ENCODE measurements at regions not wholly inside any gene's neighbourhood (a gene's known extent, or its start where the extent isn't known, plus 50 kb on each side); places are given as distances from the start of the nearest gene placed in this dataset.

GRCh38 chr6:48419992-48420391, 309.0 kb upstream of the PTCHD4 start:
- in situ Hi-C loops (cut with HindIII; ENCODE audit: low sequenced_read_pairs): no loop called here
- no peak for TF ChIP-seq CTCF (IDR thresholded peaks at IDR 0.05; ENCODE audit: low read depth, low read length)
- DNase-seq (ENCODE audit: low read depth, low spot score): peak; percentile 9
- no peak overlapping the region for H3K4me3 ChIP-seq (ENCODE audit: low read depth, low read length)

- in situ Hi-C loops (cut with HindIII; ENCODE audit: low sequenced_read_pairs): no loop called here
- H3K4me3 ChIP-seq (ENCODE audit: low read depth, low read length): no peak overlapping the region
- TF ChIP-seq CTCF (IDR thresholded peaks at IDR 0.05; ENCODE audit: low read depth, low read length): no peak
- no peak for DNase-seq (ENCODE audit: low read depth, low spot score)
Measured at GRCh38 chr6:48417927-48418326, 306.9 kb upstream of the PTCHD4 start.

GRCh38 chr6:48412656-48413055, 301.7 kb upstream of the PTCHD4 start:
- no peak overlapping the region for H3K4me3 ChIP-seq (ENCODE audit: low read depth, low read length)
- DNase-seq (ENCODE audit: low read depth, low spot score): no peak
- in situ Hi-C loops (cut with HindIII; ENCODE audit: low sequenced_read_pairs): no loop called here
- TF ChIP-seq CTCF (IDR thresholded peaks at IDR 0.05; ENCODE audit: low read depth, low read length): no peak

- in situ Hi-C loops (cut with HindIII; ENCODE audit: low sequenced_read_pairs): no loop called here
- TF ChIP-seq CTCF (IDR thresholded peaks at IDR 0.05; ENCODE audit: low read depth, low read length): no peak
- DNase-seq (ENCODE audit: low read depth, low spot score): no peak
- H3K4me3 ChIP-seq (ENCODE audit: low read depth, low read length): no peak overlapping the region
Measured at GRCh38 chr6:48404927-48405326, 293.9 kb upstream of the PTCHD4 start.

- DNase-seq (ENCODE audit: low read depth, low spot score): no peak
- no peak for TF ChIP-seq CTCF (IDR thresholded peaks at IDR 0.05; ENCODE audit: low read depth, low read length)
- in situ Hi-C loops (cut with HindIII; ENCODE audit: low sequenced_read_pairs): no loop called here
Measured at GRCh38 chr6:48403587-48403986, 292.6 kb upstream of the PTCHD4 start.

GRCh38 chr6:48401016-48401415, 290.0 kb upstream of the PTCHD4 start:
- in situ Hi-C loops (cut with HindIII; ENCODE audit: low sequenced_read_pairs): no loop called here
- TF ChIP-seq CTCF (IDR thresholded peaks at IDR 0.05; ENCODE audit: low read depth, low read length): no peak

More at GRCh38 chr6:48403587-48403986, 292.6 kb upstream of the PTCHD4 start:
- H3K4me3 ChIP-seq (ENCODE audit: low read depth, low read length): no peak overlapping the region

GRCh38 chr6:48397887-48398286, 286.9 kb upstream of the PTCHD4 start:
- TF ChIP-seq CTCF (IDR thresholded peaks at IDR 0.05; ENCODE audit: low read depth, low read length): no peak
- in situ Hi-C loops (cut with HindIII; ENCODE audit: low sequenced_read_pairs): no loop called here
- no peak overlapping the region for H3K4me3 ChIP-seq (ENCODE audit: low read depth, low read length)
- DNase-seq (ENCODE audit: low read depth, low spot score): no peak

More at GRCh38 chr6:48401016-48401415, 290.0 kb upstream of the PTCHD4 start:
- no peak overlapping the region for H3K4me3 ChIP-seq (ENCODE audit: low read depth, low read length)
- DNase-seq (ENCODE audit: low read depth, low spot score): no peak

Measured in astrocyte of the spinal cord (primary cell).